Choroid plexus epithelial cell (primary cell): ENCODE measurements at regions not wholly inside any gene's neighbourhood (a gene's known extent, or its start where the extent isn't known, plus 50 kb on each side); places are given as distances from the start of the nearest gene placed in this dataset.
A peak's percentile ranks its signal among the peaks of the same experiment; 100 is the strongest.

Experiments used
- DNase-seq: peaks from one replicate; pipeline ENCODE4 v3.0.0-alpha.2; 2010; ENCODE audit warnings: low read depth
- H3K4me3 ChIP-seq: 2 replicates; pipeline ENCODE4 v1.5.1; 2011; ENCODE audit warnings: low read depth, mild to moderate bottlenecking, control low read depth, low read length, moderate library complexity
- CTCF ChIP-seq: conservative IDR thresholded peaks from 2 replicates; pipeline ENCODE4 v1.5.1; 2011; ENCODE audit warnings: low read depth, mild to moderate bottlenecking, control low read depth, inconsistent platforms, low read length, moderate library complexity

- TF ChIP-seq CTCF = no peak
- DNase-seq = no peak
- no peak overlapping the region for H3K4me3 ChIP-seq
Measured at GRCh38 chr7:91690541-91691070, 189.9 kb downstream of the MTERF1 start.

GRCh38 chr7:91691865-91692264 is 188.6 kb downstream of the MTERF1 start:
- DNase-seq = no peak
- no peak overlapping the region for H3K4me3 ChIP-seq
- TF ChIP-seq CTCF = no peak

- no peak for TF ChIP-seq CTCF
- DNase-seq = peak; percentile 32
- H3K4me3 ChIP-seq = no peak overlapping the region
Measured at GRCh38 chr7:91692800-91693199, 187.7 kb downstream of the MTERF1 start.

- TF ChIP-seq CTCF = no peak
- no peak for DNase-seq
- no peak overlapping the region for H3K4me3 ChIP-seq
Measured at GRCh38 chr7:91694351-91694841, 186.1 kb downstream of the MTERF1 start.

GRCh38 chr7:91710881-91711280 is 169.6 kb downstream of the MTERF1 start:
- TF ChIP-seq CTCF = no peak
- no peak overlapping the region for H3K4me3 ChIP-seq
- DNase-seq = peak; percentile 7

GRCh38 chr7:91713669-91714068 is 166.8 kb downstream of the MTERF1 start:
- no peak for TF ChIP-seq CTCF
- H3K4me3 ChIP-seq = no peak overlapping the region
- no peak for DNase-seq

- no peak for TF ChIP-seq CTCF
- peak; percentile 8 for DNase-seq
- no peak overlapping the region for H3K4me3 ChIP-seq
Measured at GRCh38 chr7:91717681-91718470, 162.6 kb downstream of the MTERF1 start.
